DND-41 (cell line): ENCODE measurements at regions not wholly inside any gene's neighbourhood (a gene's known extent, or its start where the extent isn't known, plus 50 kb on each side); places are given as distances from the start of the nearest gene placed in this dataset.

Source experiments
- CTCF ChIP-seq: IDR thresholded peaks from 2 replicates; pipeline ENCODE4 v1.5.1; 2012; ENCODE audit warnings: borderline replicate concordance, low read length, moderate library complexity, mild to moderate bottlenecking; ENCODE audit not compliant: poor library complexity, severe bottlenecking; ENCODE audit errors: extremely low read depth
- EZH2 ChIP-seq: IDR thresholded peaks from 3 replicates; pipeline ENCODE4 v1.6.1; 2012; ENCODE audit warnings: borderline replicate concordance, low read depth, mild to moderate bottlenecking, moderate library complexity, low read length, inconsistent platforms; ENCODE audit not compliant: severe bottlenecking

GRCh38 chr1:173405281-173405680, 71.9 kb upstream of the PRDX6 start:
- TF ChIP-seq CTCF (no peak), EZH2 (no peak)
